HepG2 (cell line): ENCODE measurements at regions not wholly inside any gene's neighbourhood (a gene's known extent, or its start where the extent isn't known, plus 50 kb on each side); places are given as distances from the start of the nearest gene placed in this dataset.

Experiments
- ARHGAP35 ChIP-seq: sonication (generic); formaldehyde crosslinking; IDR thresholded peaks from 2 replicates; pipeline ENCODE4 v1.9.0; 2022; ENCODE audit warnings: mild to moderate bottlenecking, inconsistent platforms, moderate library complexity, missing genetic modification reagents, borderline replicate concordance
- FOSL2 ChIP-seq: sonication (generic); formaldehyde crosslinking; IDR thresholded peaks from 2 replicates; pipeline ENCODE4 v1.4.0; 2020; ENCODE audit warnings: missing genetic modification reagents
- ISL2 ChIP-seq: sonication (generic); formaldehyde crosslinking; IDR thresholded peaks from 2 replicates; pipeline ENCODE4 v1.5.0; 2020; ENCODE audit warnings: missing genetic modification reagents
- MED1 ChIP-seq: sonication (generic); formaldehyde crosslinking; IDR thresholded peaks from 2 replicates; pipeline ENCODE4 v1.4.0; 2020; ENCODE audit warnings: missing genetic modification reagents
- POGZ ChIP-seq: sonication (generic); formaldehyde crosslinking; IDR thresholded peaks from 2 replicates; pipeline ENCODE4 v1.4.0; 2020; ENCODE audit warnings: mild to moderate bottlenecking, missing genetic modification reagents
- RFX5 ChIP-seq: IDR thresholded peaks from 2 replicates; pipeline ENCODE4 v1.6.1; 2011; ENCODE audit warnings: low read depth, low read length, improper control_type of control experiment
- RFXANK ChIP-seq: IDR thresholded peaks from 2 replicates; pipeline ENCODE4 v1.6.1; 2016
- RFXAP ChIP-seq: sonication (generic); formaldehyde crosslinking; IDR thresholded peaks from 2 replicates; pipeline ENCODE4 v1.4.0; 2020; ENCODE audit warnings: missing genetic modification reagents, borderline replicate concordance
- SALL1 ChIP-seq: sonication (generic); formaldehyde crosslinking; IDR thresholded peaks from 2 replicates; pipeline ENCODE4 v1.8.0; 2022; ENCODE audit warnings: mild to moderate bottlenecking, missing genetic modification reagents
- SETDB1 ChIP-seq: sonication (generic); formaldehyde crosslinking; IDR thresholded peaks from 2 replicates; pipeline ENCODE4 v1.5.1; 2020; ENCODE audit warnings: missing genetic modification reagents, mild to moderate bottlenecking, borderline replicate concordance
- SP5 ChIP-seq: IDR thresholded peaks from 2 replicates; pipeline ENCODE4 v1.6.1; 2016; ENCODE audit warnings: low read depth, borderline replicate concordance
- WIZ ChIP-seq: sonication (generic); formaldehyde crosslinking; IDR thresholded peaks from 2 replicates; pipeline ENCODE4 v1.5.1; 2020; ENCODE audit warnings: mild to moderate bottlenecking, missing genetic modification reagents
- ZBTB21 ChIP-seq: sonication (generic); formaldehyde crosslinking; IDR thresholded peaks from 2 replicates; pipeline ENCODE4 v1.4.0; 2020; ENCODE audit warnings: missing genetic modification reagents
- ZFP82 ChIP-seq: sonication (generic); formaldehyde crosslinking; IDR thresholded peaks from 2 replicates; pipeline ENCODE4 v1.5.1; 2020; ENCODE audit warnings: mild to moderate bottlenecking, missing genetic modification reagents, borderline replicate concordance
- ZFYVE20 ChIP-seq: sonication (generic); formaldehyde crosslinking; IDR thresholded peaks from 2 replicates; pipeline ENCODE4 v1.8.0; 2023; ENCODE audit warnings: low read depth, mild to moderate bottlenecking, moderate library complexity, missing genetic modification reagents, borderline replicate concordance
- ZNF354B ChIP-seq: sonication (generic); formaldehyde crosslinking; IDR thresholded peaks from 2 replicates; pipeline ENCODE4 v1.8.0; 2022; ENCODE audit warnings: mild to moderate bottlenecking, missing genetic modification reagents
- ZNF75D ChIP-seq: sonication (generic); formaldehyde crosslinking; IDR thresholded peaks from 2 replicates; pipeline ENCODE4 v1.8.1; 2023; ENCODE audit warnings: missing genetic modification reagents, mild to moderate bottlenecking, borderline replicate concordance
- ZNF891 ChIP-seq: sonication (generic); formaldehyde crosslinking; IDR thresholded peaks from 2 replicates; pipeline ENCODE4 v1.5.0; 2020; ENCODE audit warnings: mild to moderate bottlenecking, missing genetic modification reagents
- TF ChIP-seq, protein P1 (sequence below): sonication (generic); formaldehyde crosslinking; IDR thresholded peaks from 2 replicates; pipeline ENCODE4 v1.5.0; 2020; ENCODE audit warnings: mild to moderate bottlenecking, missing genetic modification reagents
- TF ChIP-seq, protein P2 (sequence below): sonication (generic); formaldehyde crosslinking; IDR thresholded peaks from 2 replicates; pipeline ENCODE4 v1.4.0; 2020; ENCODE audit warnings: missing genetic modification reagents
- TF ChIP-seq, protein P3 (sequence below): sonication (generic); formaldehyde crosslinking; IDR thresholded peaks from 2 replicates; pipeline ENCODE4 v1.5.0; 2020; ENCODE audit warnings: mild to moderate bottlenecking, missing genetic modification reagents, moderate library complexity
- TF ChIP-seq, protein P4 (sequence below): sonication (generic); formaldehyde crosslinking; IDR thresholded peaks from 2 replicates; pipeline ENCODE4 v1.9.0; 2021; ENCODE audit warnings: missing genetic modification reagents, borderline replicate concordance

DNA sequence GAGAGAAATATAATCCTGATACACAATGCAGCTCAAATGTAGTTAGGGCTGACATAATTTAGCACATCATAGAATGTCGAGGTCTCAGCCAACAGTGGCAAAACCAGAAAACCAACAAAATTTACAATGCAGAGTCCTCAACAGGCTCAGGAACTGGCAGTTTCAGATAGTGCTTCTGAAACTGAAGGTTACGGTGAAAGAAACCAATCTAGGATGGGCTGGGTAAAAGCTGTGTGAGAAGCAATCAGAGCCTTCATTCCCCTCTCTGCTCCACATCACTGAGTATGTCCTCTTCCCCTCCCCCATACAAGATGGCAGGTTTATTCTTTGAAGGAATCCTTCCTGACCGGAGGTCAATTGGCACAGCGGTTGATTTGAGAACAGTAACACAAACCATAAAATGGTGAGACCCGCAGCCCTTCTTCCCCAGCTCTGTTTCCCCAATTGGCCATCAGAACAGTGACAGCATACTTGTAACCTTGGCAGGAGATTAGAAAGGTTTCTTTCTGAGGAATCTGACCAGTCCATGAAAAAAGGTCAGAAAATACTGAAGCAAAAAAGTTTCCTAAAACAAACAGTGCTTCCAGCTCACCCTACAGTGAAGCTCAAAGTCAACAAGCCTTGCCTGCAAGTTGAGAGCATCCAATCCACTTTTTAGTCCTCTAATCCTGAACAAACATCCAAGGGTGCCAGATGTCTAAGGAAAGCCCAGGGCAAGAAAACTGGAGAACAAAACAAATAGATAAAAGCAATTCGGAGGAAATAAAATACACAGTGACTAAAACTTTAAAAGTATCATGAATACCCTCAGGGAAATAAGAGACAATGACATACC lies 53.9 kb upstream of the IL6 start (continued):
- TF ChIP-seq FOSL2 (CRISPR knock-in tag), result 0 out of 2 replicates have a peak, but pooled peaks have one; percentile 9
- no peak for TF ChIP-seq WIZ (CRISPR knock-in tag)
- TF ChIP-seq, protein P1, sequence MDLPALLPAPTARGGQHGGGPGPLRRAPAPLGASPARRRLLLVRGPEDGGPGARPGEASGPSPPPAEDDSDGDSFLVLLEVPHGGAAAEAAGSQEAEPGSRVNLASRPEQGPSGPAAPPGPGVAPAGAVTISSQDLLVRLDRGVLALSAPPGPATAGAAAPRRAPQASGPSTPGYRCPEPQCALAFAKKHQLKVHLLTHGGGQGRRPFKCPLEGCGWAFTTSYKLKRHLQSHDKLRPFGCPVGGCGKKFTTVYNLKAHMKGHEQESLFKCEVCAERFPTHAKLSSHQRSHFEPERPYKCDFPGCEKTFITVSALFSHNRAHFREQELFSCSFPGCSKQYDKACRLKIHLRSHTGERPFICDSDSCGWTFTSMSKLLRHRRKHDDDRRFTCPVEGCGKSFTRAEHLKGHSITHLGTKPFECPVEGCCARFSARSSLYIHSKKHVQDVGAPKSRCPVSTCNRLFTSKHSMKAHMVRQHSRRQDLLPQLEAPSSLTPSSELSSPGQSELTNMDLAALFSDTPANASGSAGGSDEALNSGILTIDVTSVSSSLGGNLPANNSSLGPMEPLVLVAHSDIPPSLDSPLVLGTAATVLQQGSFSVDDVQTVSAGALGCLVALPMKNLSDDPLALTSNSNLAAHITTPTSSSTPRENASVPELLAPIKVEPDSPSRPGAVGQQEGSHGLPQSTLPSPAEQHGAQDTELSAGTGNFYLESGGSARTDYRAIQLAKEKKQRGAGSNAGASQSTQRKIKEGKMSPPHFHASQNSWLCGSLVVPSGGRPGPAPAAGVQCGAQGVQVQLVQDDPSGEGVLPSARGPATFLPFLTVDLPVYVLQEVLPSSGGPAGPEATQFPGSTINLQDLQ (CRISPR knock-in tag), result no peak
- TF ChIP-seq ZFYVE20, result no peak
- no peak for TF ChIP-seq RFXAP (CRISPR knock-in tag)
- no peak for TF ChIP-seq ZNF891 (CRISPR knock-in tag)
- TF ChIP-seq SALL1 (CRISPR knock-in tag), result no peak; the same call in 1 of the 2 replicates
- no peak for TF ChIP-seq RFXANK (CRISPR knock-in tag)
- no peak for TF ChIP-seq ZNF75D
- TF ChIP-seq SETDB1, result no peak
- TF ChIP-seq, protein P2, sequence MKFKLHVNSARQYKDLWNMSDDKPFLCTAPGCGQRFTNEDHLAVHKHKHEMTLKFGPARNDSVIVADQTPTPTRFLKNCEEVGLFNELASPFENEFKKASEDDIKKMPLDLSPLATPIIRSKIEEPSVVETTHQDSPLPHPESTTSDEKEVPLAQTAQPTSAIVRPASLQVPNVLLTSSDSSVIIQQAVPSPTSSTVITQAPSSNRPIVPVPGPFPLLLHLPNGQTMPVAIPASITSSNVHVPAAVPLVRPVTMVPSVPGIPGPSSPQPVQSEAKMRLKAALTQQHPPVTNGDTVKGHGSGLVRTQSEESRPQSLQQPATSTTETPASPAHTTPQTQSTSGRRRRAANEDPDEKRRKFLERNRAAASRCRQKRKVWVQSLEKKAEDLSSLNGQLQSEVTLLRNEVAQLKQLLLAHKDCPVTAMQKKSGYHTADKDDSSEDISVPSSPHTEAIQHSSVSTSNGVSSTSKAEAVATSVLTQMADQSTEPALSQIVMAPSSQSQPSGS (CRISPR knock-in tag), result no peak
- TF ChIP-seq, protein P3, sequence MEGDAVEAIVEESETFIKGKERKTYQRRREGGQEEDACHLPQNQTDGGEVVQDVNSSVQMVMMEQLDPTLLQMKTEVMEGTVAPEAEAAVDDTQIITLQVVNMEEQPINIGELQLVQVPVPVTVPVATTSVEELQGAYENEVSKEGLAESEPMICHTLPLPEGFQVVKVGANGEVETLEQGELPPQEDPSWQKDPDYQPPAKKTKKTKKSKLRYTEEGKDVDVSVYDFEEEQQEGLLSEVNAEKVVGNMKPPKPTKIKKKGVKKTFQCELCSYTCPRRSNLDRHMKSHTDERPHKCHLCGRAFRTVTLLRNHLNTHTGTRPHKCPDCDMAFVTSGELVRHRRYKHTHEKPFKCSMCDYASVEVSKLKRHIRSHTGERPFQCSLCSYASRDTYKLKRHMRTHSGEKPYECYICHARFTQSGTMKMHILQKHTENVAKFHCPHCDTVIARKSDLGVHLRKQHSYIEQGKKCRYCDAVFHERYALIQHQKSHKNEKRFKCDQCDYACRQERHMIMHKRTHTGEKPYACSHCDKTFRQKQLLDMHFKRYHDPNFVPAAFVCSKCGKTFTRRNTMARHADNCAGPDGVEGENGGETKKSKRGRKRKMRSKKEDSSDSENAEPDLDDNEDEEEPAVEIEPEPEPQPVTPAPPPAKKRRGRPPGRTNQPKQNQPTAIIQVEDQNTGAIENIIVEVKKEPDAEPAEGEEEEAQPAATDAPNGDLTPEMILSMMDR, result no peak
- TF ChIP-seq ZFP82 (CRISPR knock-in tag), result no peak
- TF ChIP-seq ZNF354B (CRISPR knock-in tag), result no peak
- TF ChIP-seq RFX5, result no peak
- no peak for TF ChIP-seq SP5 (CRISPR knock-in tag)
- TF ChIP-seq MED1 (CRISPR knock-in tag), result no peak
- TF ChIP-seq ISL2, result peak; percentile 54; the same call in 1 of the 2 replicates
- TF ChIP-seq, protein P4, sequence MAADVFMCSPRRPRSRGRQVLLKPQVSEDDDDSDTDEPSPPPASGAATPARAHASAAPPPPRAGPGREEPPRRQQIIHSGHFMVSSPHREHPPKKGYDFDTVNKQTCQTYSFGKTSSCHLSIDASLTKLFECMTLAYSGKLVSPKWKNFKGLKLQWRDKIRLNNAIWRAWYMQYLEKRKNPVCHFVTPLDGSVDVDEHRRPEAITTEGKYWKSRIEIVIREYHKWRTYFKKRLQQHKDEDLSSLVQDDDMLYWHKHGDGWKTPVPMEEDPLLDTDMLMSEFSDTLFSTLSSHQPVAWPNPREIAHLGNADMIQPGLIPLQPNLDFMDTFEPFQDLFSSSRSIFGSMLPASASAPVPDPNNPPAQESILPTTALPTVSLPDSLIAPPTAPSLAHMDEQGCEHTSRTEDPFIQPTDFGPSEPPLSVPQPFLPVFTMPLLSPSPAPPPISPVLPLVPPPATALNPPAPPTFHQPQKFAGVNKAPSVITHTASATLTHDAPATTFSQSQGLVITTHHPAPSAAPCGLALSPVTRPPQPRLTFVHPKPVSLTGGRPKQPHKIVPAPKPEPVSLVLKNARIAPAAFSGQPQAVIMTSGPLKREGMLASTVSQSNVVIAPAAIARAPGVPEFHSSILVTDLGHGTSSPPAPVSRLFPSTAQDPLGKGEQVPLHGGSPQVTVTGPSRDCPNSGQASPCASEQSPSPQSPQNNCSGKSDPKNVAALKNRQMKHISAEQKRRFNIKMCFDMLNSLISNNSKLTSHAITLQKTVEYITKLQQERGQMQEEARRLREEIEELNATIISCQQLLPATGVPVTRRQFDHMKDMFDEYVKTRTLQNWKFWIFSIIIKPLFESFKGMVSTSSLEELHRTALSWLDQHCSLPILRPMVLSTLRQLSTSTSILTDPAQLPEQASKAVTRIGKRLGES, result no peak
- no peak for TF ChIP-seq POGZ
- no peak for TF ChIP-seq ZBTB21 (CRISPR knock-in tag)
- TF ChIP-seq ARHGAP35 (CRISPR knock-in tag), result no peak
